T-helper 2 cell treated with Interferon-gamma antibody and Interleukin-4, amounts not matched to agents 5 μg/mL and 100 μg/mL, for 36 hours (primary cell): ENCODE measurements at regions not wholly inside any gene's neighbourhood (a gene's known extent, or its start where the extent isn't known, plus 50 kb on each side); places are given as distances from the start of the nearest gene placed in this dataset.
"Not testable (repeated sequence)": the region's sequence is repeated elsewhere in the genome, so short reads cannot be mapped to it uniquely, and the experiment has no call there.

ENCODE experiments used
- DNase-seq: peaks from one replicate; pipeline ENCODE4 v3.0.0; 2021; ENCODE audit warnings: low spot score
- H3K27ac Mint-ChIP-seq: one replicate; pipeline ENCODE4 v1.8.0; 2021; ENCODE audit warnings: mild to moderate bottlenecking, mixed read lengths
- H3K27me3 Mint-ChIP-seq: one replicate; pipeline ENCODE4 v1.8.0; 2021; ENCODE audit warnings: low read depth, mixed read lengths
- H3K36me3 Mint-ChIP-seq: one replicate; pipeline ENCODE4 v1.8.0; 2021; ENCODE audit warnings: low read depth, mixed read lengths
- H3K4me1 Mint-ChIP-seq: one replicate; pipeline ENCODE4 v1.8.0; 2021; ENCODE audit warnings: low read depth, mixed read lengths
- H3K4me3 Mint-ChIP-seq: one replicate; pipeline ENCODE4 v1.8.0; 2022; ENCODE audit warnings: mild to moderate bottlenecking, moderate library complexity, mixed read lengths
- H3K9me3 Mint-ChIP-seq: one replicate; pipeline ENCODE4 v1.8.0; 2021; ENCODE audit warnings: mixed read lengths

DNA sequence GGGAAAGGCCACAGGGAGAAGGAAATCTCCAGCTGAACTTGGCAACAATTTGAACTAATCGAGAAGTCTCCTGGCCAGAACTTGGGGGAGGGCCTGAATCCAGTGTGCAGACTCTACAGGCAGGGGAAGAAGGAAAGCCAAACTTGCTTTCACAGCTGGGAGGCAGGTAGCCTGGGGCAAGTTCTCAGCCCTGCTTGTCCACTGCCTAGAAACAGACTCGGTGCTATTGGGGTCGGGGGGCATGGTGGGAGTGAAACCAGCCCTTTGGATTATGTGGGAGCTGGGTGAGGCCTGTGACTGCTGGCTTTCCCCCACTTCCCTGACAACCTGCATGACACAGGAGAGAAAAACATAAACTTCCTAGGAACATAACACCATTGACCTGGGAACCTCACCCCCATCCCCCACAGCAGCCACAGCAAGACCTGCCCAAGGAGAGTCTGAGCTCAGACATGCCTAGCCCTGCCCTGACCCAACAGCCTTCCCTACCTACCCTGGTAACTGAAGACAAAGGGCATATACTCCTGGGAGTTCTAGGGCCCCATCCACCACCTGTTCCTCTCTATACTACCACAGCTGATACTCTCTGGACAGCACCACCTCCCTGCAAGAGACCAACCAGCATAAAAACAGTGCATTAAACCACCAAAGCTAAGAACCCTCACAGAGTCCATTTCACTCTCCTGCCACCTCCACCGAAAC is 103.7 kb upstream of the MNS1 start:
- DNase-seq: no peak
- H3K27me3 Mint-ChIP-seq: peaks cover 3% of the 10 kb centered on the region
- H3K27ac Mint-ChIP-seq: no peak overlapping the region
- no peaks in the 10 kb centered on the region for H3K4me1 Mint-ChIP-seq
- no peaks in the 10 kb centered on the region for H3K9me3 Mint-ChIP-seq
- no peaks in the 10 kb centered on the region for H3K36me3 Mint-ChIP-seq
- no peak overlapping the region for H3K4me3 Mint-ChIP-seq

DNA sequence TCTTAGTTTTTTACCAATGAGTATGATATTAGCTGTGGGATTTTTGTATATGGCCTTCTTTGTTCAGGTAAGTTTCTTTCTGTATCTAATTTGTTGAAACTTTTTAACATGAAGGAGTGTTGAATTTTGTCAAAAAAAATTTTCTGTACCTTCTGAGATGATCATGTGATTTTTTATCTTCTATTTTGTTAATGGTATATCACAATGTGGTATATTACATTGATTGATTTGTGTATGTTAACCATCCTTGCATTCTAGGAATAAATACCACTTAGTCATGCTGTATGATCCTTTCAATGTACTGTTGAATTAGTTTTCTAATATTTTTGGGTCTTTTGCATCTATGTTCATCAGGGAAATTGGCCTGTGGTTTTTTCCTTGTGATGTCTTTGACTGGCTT is 92.5 kb upstream of the MNS1 start:
- no peaks in the 10 kb centered on the region for H3K4me1 Mint-ChIP-seq
- no peak overlapping the region for H3K27ac Mint-ChIP-seq
- H3K27me3 Mint-ChIP-seq: no peaks in the 10 kb centered on the region
- DNase-seq: no peak
- H3K9me3 Mint-ChIP-seq: peaks cover 21% of the 10 kb centered on the region
- no peaks in the 10 kb centered on the region for H3K36me3 Mint-ChIP-seq
- no peak overlapping the region for H3K4me3 Mint-ChIP-seq

DNA sequence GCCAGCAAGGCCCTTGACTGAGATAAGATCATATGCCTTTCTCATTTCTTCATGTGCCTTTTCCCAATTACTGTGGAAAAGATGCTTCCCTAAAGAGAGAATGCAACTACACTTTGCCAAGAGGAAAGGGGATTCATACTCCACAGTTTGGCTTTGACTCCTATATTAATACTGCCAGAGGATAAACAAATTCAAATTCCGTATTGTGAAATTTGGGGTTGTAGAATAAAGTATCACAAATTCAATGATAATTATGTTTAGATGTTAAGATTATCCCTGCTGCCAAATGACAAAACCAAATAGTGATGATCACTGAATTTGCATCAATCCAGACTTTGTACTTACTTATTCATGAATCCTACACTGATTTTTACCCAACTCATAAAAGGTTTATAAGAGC is 88.5 kb upstream of the MNS1 start:
- Mint-ChIP-seq H3K27me3 (peaks cover 3% of the 10 kb centered on the region), H3K9me3 (peaks cover 21% of the 10 kb centered on the region), H3K4me3 (no peak overlapping the region), H3K4me1 (no peaks in the 10 kb centered on the region), H3K36me3 (no peaks in the 10 kb centered on the region), H3K27ac (no peak overlapping the region)
- DNase-seq: no peak

DNA sequence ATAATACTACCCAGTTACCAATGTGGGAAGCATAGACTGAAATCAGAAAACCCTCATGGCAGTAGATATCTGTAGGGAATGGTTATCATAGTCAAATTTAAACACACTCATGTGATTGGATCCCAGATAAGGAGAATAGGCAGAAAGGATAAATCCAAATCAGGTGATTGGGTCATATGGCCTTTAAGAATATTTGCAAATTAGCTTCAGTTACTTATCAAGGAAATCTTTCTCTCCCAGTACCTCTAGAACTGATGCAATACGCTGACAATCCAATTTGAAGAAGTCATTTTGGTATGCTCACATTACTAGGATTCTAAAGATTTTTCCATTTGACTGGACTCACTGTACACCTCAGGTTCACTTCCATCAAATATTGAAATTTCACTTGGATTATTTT is 87.7 kb upstream of the MNS1 start:
- no peak for DNase-seq
- Mint-ChIP-seq H3K9me3 (peaks cover 14% of the 10 kb centered on the region), H3K27ac (no peak overlapping the region), H3K4me1 (no peaks in the 10 kb centered on the region), H3K27me3 (peaks cover 3% of the 10 kb centered on the region), H3K36me3 (no peaks in the 10 kb centered on the region), H3K4me3 (no peak overlapping the region)

DNA sequence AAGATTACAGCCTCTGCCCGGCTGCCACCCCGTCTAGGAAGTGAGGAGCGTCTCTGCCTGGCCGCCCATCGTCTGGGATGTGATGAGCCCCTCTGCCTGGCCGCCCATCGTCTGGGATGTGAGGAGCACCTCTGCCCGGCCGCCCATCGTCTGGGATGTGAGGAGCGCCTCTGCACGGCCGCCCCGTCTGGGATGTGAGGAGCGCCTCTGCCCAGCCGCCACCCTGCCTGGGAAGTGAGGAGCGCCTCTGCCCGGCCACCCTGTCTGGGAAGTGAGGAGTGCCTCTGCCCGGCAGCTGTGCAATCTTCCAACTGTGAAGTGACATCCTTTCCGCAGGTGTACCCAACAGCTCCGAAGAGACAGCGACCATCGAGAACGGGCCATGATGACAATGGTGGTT is 75.6 kb upstream of the MNS1 start:
- H3K27me3 Mint-ChIP-seq, H3K27ac Mint-ChIP-seq, H3K36me3 Mint-ChIP-seq, H3K4me3 Mint-ChIP-seq, DNase-seq: not testable (repeated sequence)
- H3K9me3 Mint-ChIP-seq: peaks cover 13% of the 10 kb centered on the region
- H3K4me1 Mint-ChIP-seq: peaks cover 11% of the 10 kb centered on the region

DNA sequence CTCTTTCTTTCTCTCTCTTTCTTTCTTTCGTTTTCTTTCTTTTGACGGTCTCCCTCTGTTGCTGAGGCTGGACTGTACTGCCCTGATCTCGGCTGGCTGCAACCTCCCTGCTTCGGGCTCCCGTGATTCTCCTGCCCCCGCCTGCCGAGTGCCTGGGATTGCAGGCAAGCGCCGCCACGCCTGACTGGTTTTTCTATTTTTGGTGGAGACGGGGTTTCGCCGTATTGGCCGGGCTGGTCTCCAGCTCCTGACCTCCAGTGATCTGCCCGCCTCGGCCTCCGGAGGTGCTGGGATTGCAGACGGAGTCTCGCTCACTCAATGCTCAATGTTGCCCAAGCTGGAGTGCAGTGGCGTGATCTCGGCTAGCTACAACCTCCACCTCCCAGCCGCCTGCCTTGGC is 75.2 kb upstream of the MNS1 start:
- not testable (repeated sequence) for DNase-seq, H3K27me3 Mint-ChIP-seq, H3K27ac Mint-ChIP-seq, H3K36me3 Mint-ChIP-seq, H3K4me3 Mint-ChIP-seq
- Mint-ChIP-seq H3K4me1 (peaks cover 11% of the 10 kb centered on the region), H3K9me3 (peaks cover 13% of the 10 kb centered on the region)

DNA sequence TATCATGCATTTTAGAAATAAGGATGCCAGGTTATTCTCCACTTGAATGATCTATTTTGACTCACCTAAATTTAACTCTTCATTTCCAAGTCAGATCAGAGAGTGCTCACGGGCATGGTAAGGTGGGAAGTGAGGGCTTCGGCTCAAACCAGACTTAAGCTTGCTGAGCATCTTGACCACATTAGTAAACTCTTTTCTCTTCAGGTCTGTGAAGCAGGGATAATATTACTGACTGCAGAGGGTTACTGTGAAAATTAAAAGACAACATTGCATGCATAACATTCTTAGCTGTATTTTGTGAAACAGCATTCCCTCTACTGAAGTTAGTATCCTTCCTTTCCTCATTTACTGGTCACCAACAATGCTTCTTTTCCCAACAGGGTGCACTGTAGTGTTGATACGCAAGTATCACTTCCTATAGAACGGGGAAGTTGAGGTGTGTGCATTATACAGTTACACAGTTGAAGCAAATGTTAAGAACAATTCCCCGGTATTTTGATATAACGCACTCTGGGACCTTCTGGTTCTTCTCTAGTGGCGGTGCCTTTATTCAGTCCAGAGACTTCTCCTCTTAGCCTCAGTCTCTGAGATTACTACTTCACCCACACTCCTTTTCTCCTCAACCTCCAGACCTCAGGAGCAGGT is 74.1 kb upstream of the MNS1 start:
- H3K27ac Mint-ChIP-seq: no peak overlapping the region
- peaks cover 11% of the 10 kb centered on the region for H3K4me1 Mint-ChIP-seq
- H3K36me3 Mint-ChIP-seq: no peaks in the 10 kb centered on the region
- H3K27me3 Mint-ChIP-seq: peaks cover 6% of the 10 kb centered on the region
- H3K9me3 Mint-ChIP-seq: peaks cover 2% of the 10 kb centered on the region
- H3K4me3 Mint-ChIP-seq: no peak overlapping the region
- DNase-seq: no peak

DNA sequence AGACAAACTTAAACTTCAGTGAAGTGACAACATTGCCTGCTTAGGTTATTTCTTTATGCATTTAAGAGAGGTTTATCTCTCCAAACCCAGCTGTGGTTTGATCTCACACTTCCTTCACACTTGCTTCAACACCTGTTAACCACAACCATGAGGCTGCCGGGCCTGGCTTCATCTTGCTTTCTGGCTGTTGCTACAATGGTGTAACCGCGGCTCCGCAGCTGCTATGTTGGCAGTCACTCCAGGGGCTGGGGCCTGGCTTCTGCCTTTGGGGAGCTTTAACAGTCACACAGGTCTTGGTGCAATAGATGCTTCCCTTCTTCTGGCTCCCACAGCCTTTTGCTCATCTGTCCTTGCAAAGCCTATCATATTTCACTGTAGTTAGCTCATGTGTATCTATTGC is 72.9 kb upstream of the MNS1 start:
- H3K36me3 Mint-ChIP-seq: no peaks in the 10 kb centered on the region
- H3K27ac Mint-ChIP-seq: no peak overlapping the region
- no peaks in the 10 kb centered on the region for H3K9me3 Mint-ChIP-seq
- H3K4me1 Mint-ChIP-seq: peaks cover 11% of the 10 kb centered on the region
- H3K4me3 Mint-ChIP-seq: no peak overlapping the region
- DNase-seq: peak; percentile 12
- peaks cover 11% of the 10 kb centered on the region for H3K27me3 Mint-ChIP-seq

DNA sequence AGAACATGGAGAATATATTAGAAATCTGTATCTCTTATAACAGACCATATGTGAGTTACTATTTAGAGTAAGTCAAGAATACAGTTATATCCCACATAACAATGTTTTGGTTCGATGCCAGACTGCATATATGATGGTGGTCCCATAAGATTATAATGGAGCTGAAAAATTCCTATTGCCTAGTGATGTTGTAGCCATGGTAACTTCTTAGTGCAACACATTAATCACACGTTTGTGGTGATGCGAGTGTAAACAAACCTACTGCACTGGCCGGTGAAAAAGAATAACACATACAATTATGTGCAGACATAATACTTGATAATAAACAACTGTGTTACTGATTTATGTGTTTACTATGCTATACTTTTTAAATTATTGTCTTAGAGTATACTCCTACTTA is 69.8 kb upstream of the MNS1 start:
- DNase-seq: no peak
- Mint-ChIP-seq H3K36me3 (no peaks in the 10 kb centered on the region), H3K27ac (no peak overlapping the region), H3K4me1 (peaks cover 11% of the 10 kb centered on the region), H3K9me3 (no peaks in the 10 kb centered on the region), H3K4me3 (no peak overlapping the region), H3K27me3 (peaks cover 11% of the 10 kb centered on the region)

DNA sequence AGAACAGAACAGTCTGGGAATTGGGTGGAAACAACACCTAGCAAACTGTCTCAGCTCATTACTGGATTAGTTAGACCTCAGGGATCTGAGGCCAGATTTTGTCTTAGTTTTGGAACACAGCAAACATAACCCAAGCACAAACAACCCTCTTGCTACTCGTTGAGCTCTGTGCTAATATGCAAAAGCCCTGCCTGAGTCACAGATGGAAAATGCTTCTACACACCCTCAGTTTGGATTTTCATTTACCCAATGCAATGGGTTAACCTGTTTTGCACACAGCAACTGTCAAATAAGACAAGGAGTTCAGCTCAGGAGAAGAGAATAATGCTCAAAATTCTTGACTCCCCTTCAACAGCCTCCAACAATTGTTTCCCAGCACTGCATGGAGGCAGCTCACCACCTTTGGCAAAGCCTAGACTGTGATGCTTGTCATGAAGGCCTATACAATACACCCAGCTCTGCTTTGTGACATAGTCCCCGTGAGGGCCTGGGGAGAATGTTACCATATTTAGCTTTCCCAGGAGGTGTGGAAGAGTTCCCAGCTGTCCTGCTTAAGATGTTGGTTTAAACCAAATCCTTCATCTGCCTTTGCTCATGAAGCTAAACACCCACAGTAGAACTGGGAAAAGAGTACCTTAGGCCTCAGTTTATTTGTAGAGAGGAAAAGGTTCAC is 68.9 kb upstream of the MNS1 start:
- Mint-ChIP-seq H3K4me1 (peaks cover 11% of the 10 kb centered on the region), H3K4me3 (no peak overlapping the region), H3K27me3 (peaks cover 8% of the 10 kb centered on the region), H3K36me3 (no peaks in the 10 kb centered on the region), H3K9me3 (no peaks in the 10 kb centered on the region), H3K27ac (no peak overlapping the region)
- no peak for DNase-seq

DNA sequence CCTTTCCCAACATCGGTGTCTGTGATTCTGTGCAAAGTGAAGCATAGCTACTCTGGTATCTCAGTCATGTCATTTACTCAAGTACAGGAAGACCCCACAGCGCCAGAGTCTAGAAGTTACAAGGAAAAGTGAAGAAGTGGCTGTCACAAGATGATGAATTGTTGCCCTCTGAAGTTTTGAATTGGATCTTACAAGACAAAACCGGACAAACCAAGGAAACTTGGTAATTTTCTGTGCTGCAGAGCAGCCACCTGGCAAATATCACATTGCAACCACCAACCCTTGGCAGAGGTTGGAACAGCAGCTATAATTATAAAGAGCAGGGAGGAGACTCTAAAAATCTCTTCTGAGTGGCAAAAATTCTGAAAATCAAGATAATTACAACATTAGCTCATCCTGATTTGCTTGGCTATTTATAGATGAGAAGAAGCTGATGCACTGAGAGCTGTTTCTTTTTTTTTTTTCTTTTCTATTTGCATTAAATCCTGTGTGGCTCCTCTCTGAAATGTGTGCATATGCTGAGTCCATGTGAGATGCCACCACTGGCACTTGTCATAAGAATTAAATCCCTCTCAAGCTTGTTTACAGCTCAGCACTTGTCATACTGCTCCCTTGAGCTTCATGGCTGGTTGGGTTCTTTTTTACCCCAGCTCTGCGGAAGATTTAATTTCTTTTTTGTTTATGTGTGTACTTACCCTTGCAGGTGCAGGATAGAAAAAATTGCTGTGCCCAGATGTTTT is 68.0 kb upstream of the MNS1 start:
- Mint-ChIP-seq H3K4me3 (no peak overlapping the region), H3K27ac (no peak overlapping the region), H3K27me3 (peaks cover 9% of the 10 kb centered on the region), H3K4me1 (peaks cover 7% of the 10 kb centered on the region), H3K36me3 (no peaks in the 10 kb centered on the region), H3K9me3 (no peaks in the 10 kb centered on the region)
- no peak for DNase-seq

DNA sequence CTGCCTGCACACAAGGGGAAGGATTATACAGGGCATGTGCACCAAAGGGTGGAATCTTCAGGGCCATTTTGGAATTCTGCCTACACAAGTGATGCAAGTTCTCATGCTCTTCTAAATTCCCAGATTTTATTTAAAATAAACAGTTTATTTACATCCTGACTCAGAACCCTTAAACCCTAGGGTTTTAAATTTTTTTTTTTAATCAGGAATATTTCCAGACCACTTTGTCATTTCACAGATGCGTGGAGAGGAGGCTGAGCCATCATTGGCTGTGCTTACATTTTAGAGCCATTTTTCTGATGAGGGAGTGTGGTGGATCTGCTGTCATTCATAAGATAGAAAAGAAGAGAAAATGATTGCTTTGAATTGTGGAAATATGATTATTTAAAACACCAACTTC is 65.2 kb upstream of the MNS1 start:
- DNase-seq: no peak
- Mint-ChIP-seq H3K36me3 (no peaks in the 10 kb centered on the region), H3K4me3 (no peak overlapping the region), H3K27me3 (peaks cover 12% of the 10 kb centered on the region), H3K9me3 (no peaks in the 10 kb centered on the region), H3K4me1 (no peaks in the 10 kb centered on the region), H3K27ac (no peak overlapping the region)

DNA sequence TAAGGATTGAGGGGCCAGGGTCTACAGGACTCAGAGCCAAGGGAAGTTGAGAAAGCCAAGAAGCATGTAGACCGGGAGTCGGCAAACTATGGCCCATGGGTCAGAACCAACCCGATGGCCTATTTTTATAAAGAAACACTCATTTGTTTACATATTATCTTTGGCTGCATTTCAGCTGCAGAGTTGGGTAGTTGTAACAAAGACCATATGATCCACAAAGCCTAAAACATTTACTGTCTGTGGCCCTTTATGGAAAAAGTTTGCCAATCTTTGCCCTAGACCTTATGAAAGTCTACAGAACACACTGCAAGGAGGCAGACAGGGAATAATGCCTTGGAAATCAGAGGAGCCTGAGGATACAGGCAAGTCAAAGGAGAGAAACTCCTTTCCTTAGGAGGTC is 63.2 kb upstream of the MNS1 start:
- DNase-seq: no peak
- no peaks in the 10 kb centered on the region for H3K9me3 Mint-ChIP-seq
- no peak overlapping the region for H3K27ac Mint-ChIP-seq
- no peaks in the 10 kb centered on the region for H3K4me1 Mint-ChIP-seq
- H3K36me3 Mint-ChIP-seq: no peaks in the 10 kb centered on the region
- H3K4me3 Mint-ChIP-seq: no peak overlapping the region
- peaks cover 24% of the 10 kb centered on the region for H3K27me3 Mint-ChIP-seq

DNA sequence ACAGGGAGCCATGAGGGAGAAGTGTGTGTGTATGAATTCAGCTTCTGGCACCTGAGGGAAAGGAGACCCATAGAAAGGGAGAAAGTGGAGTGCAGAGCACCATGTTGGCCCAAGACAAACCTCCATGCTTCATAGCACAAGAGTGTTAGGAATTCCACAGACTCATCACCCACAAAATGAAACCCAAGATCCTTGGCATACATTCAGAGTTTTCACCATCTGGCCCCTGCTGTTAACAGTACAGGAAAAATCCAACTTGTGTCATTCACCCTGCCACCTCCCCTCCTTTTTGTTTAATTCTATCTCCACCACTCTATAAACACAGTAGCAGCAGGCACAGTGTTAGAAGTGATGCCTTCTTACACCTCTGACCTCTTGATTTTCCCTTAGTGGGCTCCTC is 60.0 kb upstream of the MNS1 start:
- Mint-ChIP-seq H3K4me1 (no peaks in the 10 kb centered on the region), H3K9me3 (no peaks in the 10 kb centered on the region), H3K36me3 (no peaks in the 10 kb centered on the region), H3K4me3 (no peak overlapping the region), H3K27me3 (peaks cover 44% of the 10 kb centered on the region), H3K27ac (no peak overlapping the region)
- no peak for DNase-seq
